GM10266 (cell line): ENCODE measurements at regions not wholly inside any gene's neighbourhood (a gene's known extent, or its start where the extent isn't known, plus 50 kb on each side); places are given as distances from the start of the nearest gene placed in this dataset.

Experiments used
- DNase-seq: peaks from one replicate; pipeline ENCODE4 v3.0.0; 2012; ENCODE audit errors: extremely low spot score
- TF ChIP-seq, protein P1 (sequence below): IDR thresholded peaks from 2 replicates; pipeline ENCODE4 v1.5.1; 2012; ENCODE audit warnings: mild to moderate bottlenecking, low read depth; ENCODE audit not compliant: control insufficient read depth, insufficient read depth; ENCODE audit errors: missing control alignments

DNA sequence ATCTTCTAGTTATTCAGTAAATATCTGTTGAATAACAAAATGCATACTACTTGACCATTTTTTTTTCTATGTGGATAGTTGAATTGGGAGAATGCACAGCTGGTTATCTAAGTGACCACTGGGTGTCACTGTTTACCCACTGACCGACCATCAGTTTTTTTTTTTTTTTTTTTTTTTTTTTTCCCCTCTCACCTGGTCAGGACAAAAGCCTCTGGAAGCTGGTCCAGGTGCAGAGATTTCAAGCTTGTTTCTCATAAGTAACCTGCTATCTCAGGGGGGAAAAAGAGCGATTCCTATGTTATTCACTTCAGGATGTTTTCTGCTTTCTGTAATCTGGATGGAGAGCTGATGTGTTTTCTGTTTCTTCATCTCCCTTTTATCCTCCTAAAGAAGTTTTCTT lies 256.0 kb downstream of the DCDC2C start:
- TF ChIP-seq, protein P1, sequence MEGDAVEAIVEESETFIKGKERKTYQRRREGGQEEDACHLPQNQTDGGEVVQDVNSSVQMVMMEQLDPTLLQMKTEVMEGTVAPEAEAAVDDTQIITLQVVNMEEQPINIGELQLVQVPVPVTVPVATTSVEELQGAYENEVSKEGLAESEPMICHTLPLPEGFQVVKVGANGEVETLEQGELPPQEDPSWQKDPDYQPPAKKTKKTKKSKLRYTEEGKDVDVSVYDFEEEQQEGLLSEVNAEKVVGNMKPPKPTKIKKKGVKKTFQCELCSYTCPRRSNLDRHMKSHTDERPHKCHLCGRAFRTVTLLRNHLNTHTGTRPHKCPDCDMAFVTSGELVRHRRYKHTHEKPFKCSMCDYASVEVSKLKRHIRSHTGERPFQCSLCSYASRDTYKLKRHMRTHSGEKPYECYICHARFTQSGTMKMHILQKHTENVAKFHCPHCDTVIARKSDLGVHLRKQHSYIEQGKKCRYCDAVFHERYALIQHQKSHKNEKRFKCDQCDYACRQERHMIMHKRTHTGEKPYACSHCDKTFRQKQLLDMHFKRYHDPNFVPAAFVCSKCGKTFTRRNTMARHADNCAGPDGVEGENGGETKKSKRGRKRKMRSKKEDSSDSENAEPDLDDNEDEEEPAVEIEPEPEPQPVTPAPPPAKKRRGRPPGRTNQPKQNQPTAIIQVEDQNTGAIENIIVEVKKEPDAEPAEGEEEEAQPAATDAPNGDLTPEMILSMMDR: peak; percentile 68
- peak; percentile 40 for DNase-seq

DNA sequence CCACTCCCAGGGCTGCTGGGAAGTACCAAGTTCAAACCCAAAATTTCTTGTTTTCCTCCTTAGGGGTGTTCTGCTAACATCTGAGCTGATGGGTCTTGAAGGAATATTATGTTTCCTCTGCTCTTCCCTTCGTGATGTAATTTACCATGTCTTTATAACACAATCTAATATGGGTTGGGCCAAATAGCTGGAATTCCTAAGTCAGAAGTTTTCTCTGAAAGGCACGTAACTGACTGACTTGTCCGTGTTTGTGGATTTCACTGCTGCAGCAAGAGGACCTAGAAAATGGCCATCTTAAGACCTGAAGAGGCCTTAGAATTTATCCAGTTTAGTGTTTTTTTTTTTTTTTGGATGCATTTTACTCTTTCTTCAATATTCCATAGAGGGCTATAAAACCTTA lies 256.7 kb downstream of the DCDC2C start:
- TF ChIP-seq, protein P1: no peak
- DNase-seq: no peak

DNA sequence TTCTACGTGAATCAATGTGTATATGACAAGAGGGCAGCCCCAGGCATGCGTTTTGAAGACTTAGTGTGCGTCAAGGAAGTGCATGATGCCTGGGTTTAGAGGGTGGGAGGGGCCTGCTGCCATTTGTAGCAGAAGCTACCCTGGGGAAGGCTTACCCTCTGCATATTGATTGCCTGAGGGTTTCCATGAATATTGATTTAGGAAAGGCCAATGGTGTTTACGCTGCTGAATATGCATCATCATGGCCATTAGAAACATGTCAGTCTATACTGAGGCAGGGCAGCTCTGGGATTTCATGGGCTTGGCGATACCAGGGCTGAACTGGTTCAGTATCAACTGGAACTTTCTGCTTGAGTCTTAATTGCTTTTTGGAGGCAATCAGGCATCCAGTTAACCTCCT lies 259.3 kb downstream of the DCDC2C start:
- TF ChIP-seq, protein P1: no peak
- no peak for DNase-seq

DNA sequence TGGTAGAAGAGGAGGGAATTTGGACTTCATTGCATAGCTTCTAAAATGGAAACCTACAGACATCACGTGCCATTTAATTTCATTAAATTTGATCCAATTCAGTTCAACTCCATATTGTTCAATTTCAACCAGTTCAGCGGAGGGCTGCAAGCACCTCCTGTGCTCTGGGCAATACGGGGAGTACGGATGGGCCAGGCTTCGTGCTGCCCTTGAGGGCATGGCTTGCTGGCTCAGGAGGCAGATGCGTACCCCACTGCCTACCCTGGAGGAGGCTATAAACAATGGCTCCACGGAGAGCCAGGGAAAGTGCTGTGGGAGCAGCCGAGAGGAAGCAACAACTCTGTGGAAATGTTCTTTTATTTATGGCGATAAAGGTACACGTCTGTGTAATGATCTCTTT lies 261.8 kb downstream of the DCDC2C start:
- TF ChIP-seq, protein P1: no peak
- DNase-seq: no peak

DNA sequence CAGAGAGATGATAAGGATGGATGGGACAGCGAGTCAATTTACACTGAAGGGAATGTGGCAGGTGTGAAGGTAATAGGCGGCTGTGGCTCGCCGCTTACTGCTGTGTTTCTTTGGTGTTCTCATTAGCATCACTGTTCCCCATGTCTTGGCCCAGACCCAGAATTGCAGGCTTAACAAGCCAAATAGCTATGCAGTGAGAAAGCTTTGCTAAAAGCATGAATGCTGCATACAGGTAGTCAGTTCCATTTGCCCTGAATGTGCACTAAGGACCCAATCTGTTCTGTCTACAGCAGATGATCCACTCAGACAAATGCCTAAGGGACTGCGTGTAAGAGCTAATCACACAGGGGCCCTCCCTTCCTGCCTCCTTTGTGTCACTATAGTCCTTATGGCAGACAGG lies 262.6 kb downstream of the DCDC2C start:
- TF ChIP-seq, protein P1: no peak
- DNase-seq: no peak

DNA sequence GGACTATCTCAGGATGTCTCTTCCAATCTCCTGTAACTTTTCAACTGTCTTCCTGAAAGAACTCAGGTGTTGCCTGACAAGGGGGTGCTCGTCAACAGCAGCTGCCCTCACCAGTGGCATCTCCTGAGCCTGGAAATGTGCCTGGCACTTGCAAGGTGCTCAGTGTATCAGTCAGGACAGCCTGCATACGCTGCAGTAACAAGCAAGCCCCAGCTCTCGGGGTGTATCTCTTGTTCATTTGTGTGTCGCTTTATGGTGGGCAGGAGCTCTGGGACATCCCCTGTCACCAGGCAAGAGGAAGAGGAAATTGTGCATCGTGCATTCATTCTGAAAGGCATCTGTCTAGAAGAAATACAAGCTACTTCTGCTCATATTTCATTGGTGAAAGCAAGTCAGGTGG lies 263.1 kb downstream of the DCDC2C start:
- TF ChIP-seq, protein P1: no peak
- no peak for DNase-seq

DNA sequence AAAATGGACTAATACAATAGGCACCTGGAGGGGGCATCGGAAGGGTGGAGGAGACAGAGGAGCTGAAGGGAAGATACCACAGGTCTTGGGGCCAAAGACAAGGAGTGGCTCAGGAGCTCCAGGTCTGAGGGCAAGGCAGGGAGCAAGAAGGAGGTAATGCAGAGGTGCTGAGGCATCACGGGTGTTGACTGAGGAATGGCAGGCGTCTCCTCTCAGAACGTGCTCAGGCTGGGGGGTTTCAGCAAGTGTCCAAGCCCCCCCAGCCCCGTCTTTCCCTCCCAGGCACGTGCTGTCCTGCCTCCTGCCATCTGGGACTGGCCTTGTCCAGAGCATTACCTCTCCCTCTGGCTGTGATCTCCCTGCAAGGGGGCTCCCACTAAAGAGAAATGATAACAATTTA lies 265.4 kb downstream of the DCDC2C start:
- TF ChIP-seq, protein P1: no peak

More for the DNA sequence above, 265.4 kb downstream of the DCDC2C start:
- no peak for DNase-seq
